ENCODE measurements at regions not wholly inside any gene's neighbourhood (a gene's known extent, or its start where the extent isn't known, plus 50 kb on each side); places are given as distances from the start of the nearest gene placed in this dataset.
"Not testable (repeated sequence)": the region's sequence is repeated elsewhere in the genome, so short reads cannot be mapped to it uniquely, and the experiment has no call there.

GRCh38 chr6:14883921-14884320, 361.9 kb upstream of the JARID2 start:
- DNase-seq (no peak), ATAC-seq (ENCODE audit: low read depth) (no peak)
- Mint-ChIP-seq H3K9me3 (no peaks in the 10 kb centered on the region), H3K27me3 (no peaks in the 10 kb centered on the region), H3K36me3 (no peaks in the 10 kb centered on the region), H3K4me1 (no peaks in the 10 kb centered on the region), H3K4me3 (no peak overlapping the region), H3K27ac (no peak overlapping the region)
- POLR2A ChIA-PET: no interaction called here

DNA sequence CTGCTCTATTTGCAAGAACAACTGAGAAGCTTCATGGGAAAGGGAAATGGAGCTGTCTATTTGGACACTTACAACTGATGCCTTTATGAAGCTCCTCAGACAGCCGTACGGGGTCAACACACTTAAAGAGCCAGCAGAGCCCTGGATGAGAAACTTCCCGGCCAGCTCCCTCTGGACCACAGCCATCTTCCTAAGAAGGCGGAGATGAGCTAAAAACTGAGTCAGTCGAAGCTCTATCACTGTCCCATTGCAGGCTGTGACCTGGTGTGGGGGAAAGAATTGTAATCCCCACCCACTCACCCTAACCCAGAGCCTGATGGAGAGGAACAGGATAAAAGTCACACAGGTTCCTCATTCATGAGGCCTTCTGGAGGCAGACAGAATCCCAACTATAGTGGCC, 360.4 kb upstream of the JARID2 start:
- Mint-ChIP-seq H3K36me3 (no peaks in the 10 kb centered on the region), H3K27ac (no peak overlapping the region), H3K4me3 (no peak overlapping the region), H3K4me1 (no peaks in the 10 kb centered on the region), H3K9me3 (no peaks in the 10 kb centered on the region), H3K27me3 (no peaks in the 10 kb centered on the region)
- POLR2A ChIA-PET: interaction anchor here (0.7 kb wide), 1 partner anchor 156 kb away, joined by 5 read pairs; no protein-coding TSS in a partner anchor
- DNase-seq: no peak
- ATAC-seq (ENCODE audit: low read depth): no peak

DNA sequence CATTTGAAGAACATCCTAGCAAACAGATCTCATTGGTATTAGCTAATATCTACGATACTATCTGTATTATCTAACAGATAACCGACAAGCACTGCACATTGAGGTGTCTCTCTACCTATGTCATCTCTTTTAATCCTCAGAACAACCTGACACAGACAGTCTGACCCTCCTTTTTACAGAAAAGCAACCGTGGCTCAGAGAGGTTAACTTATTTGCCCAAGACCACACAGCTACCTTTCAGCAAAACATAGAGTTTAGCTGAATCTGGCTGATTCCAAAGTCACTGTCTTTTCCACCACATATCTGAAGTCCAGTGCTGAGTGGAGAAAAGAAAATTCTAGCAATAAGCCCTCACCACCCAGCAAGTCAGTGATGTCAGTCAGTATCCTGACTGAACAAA, 358.7 kb upstream of the JARID2 start:
- H3K27ac Mint-ChIP-seq: no peak overlapping the region
- ATAC-seq (ENCODE audit: low read depth) (no peak), DNase-seq (no peak)
- H3K36me3 Mint-ChIP-seq: no peaks in the 10 kb centered on the region
- H3K4me1 Mint-ChIP-seq: no peaks in the 10 kb centered on the region
- no peaks in the 10 kb centered on the region for H3K27me3 Mint-ChIP-seq
- H3K4me3 Mint-ChIP-seq: no peak overlapping the region
- H3K9me3 Mint-ChIP-seq: no peaks in the 10 kb centered on the region
- POLR2A ChIA-PET: no interaction called here

- no peaks in the 10 kb centered on the region for H3K27me3 Mint-ChIP-seq
- H3K36me3 Mint-ChIP-seq: no peaks in the 10 kb centered on the region
- POLR2A ChIA-PET: no interaction called here
- no peaks in the 10 kb centered on the region for H3K9me3 Mint-ChIP-seq
- DNase-seq: no peak
- no peaks in the 10 kb centered on the region for H3K4me1 Mint-ChIP-seq
- no peak overlapping the region for H3K4me3 Mint-ChIP-seq
- ATAC-seq (ENCODE audit: low read depth): no peak
- no peak overlapping the region for H3K27ac Mint-ChIP-seq
Observed at GRCh38 chr6:14887986-14888574, 357.8 kb upstream of the JARID2 start.

DNA sequence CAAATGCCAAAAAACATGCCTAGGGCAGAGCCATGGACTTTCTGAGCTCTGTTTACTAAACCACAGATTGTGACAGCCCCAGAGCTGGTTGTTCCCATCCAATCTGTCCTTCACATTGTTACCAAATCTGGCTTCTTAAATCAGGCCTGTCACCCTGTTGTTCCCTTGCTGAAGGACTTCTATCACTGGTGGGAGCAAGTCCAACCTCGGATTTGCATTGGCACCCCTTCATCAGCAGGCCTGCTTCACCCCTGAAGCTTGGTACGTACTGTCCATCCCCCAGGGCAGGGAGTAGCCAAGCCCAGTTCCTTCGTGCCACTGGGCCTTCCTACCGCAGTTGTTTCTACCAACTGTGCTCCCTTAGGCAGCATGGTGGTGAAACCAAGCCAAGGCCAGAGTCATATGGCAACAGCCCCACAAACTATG, 357.3 kb upstream of the JARID2 start:
- H3K4me3 Mint-ChIP-seq: no peak overlapping the region
- ATAC-seq (ENCODE audit: low read depth): no peak
- H3K27ac Mint-ChIP-seq: no peak overlapping the region
- H3K4me1 Mint-ChIP-seq: no peaks in the 10 kb centered on the region
- no peaks in the 10 kb centered on the region for H3K36me3 Mint-ChIP-seq
- POLR2A ChIA-PET: no interaction called here
- H3K9me3 Mint-ChIP-seq: peaks cover 2% of the 10 kb centered on the region
- no peak for DNase-seq
- no peaks in the 10 kb centered on the region for H3K27me3 Mint-ChIP-seq

DNA sequence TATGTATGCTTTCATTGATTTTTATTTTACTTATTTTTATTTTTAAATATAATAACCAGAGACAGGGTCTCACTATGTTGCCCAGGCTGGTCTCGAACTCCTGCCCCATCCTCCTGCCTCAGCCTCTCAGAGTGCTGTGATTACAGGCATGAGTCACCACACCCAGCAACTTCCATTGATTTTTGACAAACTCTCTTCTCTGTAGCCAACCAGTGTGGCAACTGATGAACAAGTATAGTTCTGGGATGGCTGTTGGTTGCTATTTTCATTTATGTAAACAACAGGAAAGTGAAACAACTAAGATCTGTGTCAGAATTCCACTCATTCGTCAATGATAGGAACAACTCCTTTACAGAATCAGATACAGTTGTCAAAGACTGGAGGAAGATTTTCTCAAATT, 356.7 kb upstream of the JARID2 start:
- no peak overlapping the region for H3K27ac Mint-ChIP-seq
- ATAC-seq (ENCODE audit: low read depth) (no peak), DNase-seq (no peak)
- no peaks in the 10 kb centered on the region for H3K36me3 Mint-ChIP-seq
- no peaks in the 10 kb centered on the region for H3K27me3 Mint-ChIP-seq
- no peak overlapping the region for H3K4me3 Mint-ChIP-seq
- no peaks in the 10 kb centered on the region for H3K4me1 Mint-ChIP-seq
- H3K9me3 Mint-ChIP-seq: peaks cover 2% of the 10 kb centered on the region
- POLR2A ChIA-PET: no interaction called here

DNA sequence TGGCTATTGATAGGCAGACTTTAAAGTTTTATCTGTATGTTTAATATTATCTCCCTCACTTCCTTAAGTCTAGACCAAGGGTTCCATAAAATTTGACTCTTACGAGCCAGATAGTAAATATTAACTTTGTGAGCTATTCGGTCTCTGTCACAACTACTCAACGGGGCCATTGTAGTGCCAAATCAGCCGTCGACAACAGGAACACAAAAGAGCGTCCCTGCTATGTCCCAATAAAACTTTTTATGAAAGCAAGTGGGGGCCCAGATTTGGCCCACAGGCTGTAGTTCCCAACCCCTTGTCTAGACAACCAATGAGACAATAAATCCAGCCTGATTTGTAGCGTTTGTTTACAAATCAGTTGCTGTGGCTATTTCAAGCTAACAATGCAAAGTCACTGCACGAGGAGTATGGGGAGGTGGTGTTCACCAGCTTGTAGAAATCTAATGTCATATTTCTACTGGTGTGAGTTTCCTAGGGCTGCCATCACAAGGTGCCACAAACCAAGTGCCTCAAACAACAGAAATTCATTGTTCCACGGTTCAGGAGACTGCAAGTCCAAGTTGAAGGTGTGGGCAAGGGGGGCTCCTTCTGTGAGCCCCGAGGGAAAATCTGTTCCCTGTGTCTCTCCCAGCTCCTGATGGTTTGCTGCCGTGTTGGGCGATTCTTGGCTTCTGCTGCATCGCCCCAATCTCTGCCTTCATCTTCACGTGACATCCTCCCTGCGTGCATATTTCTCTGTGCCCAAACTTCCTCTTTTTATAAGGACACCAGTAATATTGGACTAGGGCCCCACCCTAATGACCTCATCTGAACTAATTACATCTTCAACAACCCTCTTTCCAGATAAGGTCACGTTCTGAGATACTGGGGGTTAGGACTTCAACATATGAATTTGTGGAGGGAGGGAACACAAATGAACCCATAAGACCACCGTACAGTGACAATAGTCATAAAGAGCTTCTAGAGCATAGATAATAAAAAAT, 356.0 kb upstream of the JARID2 start:
- peaks cover 2% of the 10 kb centered on the region for H3K9me3 Mint-ChIP-seq
- H3K4me1 Mint-ChIP-seq: no peaks in the 10 kb centered on the region
- H3K27ac Mint-ChIP-seq: no peak overlapping the region
- ATAC-seq (ENCODE audit: low read depth): no peak
- DNase-seq: no peak
- POLR2A ChIA-PET: no interaction called here
- no peak overlapping the region for H3K4me3 Mint-ChIP-seq
- H3K27me3 Mint-ChIP-seq: no peaks in the 10 kb centered on the region
- no peaks in the 10 kb centered on the region for H3K36me3 Mint-ChIP-seq

GRCh38 chr6:14891820-14892375, 354.0 kb upstream of the JARID2 start:
- H3K27me3 Mint-ChIP-seq; H3K9me3 Mint-ChIP-seq; H3K27ac Mint-ChIP-seq; DNase-seq; H3K4me1 Mint-ChIP-seq; H3K4me3 Mint-ChIP-seq; H3K36me3 Mint-ChIP-seq; ATAC-seq (ENCODE audit: low read depth); POLR2A ChIA-PET: not testable (repeated sequence)

DNA sequence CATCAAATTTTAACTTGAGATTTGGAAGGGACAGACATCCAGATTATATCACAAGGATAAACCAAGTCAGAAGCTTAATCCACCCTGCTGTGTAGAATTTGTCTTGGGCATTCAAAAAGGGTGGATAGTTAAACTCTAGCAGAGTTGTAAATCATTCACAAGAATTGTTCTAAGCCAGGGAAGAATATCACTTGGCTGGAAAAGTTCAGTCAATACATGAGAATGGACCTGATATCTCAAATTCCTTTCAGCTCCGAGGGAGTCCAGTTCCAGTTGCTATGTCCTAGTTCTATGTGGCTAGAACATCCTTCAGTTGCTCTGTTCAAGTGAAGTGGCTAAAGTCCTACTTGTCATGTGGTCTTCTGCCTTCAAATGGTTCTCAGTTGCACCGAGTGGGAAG, 351.8 kb upstream of the JARID2 start:
- POLR2A ChIA-PET: no interaction called here
- H3K27me3 Mint-ChIP-seq: no peaks in the 10 kb centered on the region
- ATAC-seq (ENCODE audit: low read depth): no peak
- peaks cover 6% of the 10 kb centered on the region for H3K4me1 Mint-ChIP-seq
- H3K27ac Mint-ChIP-seq: no peak overlapping the region
- no peak overlapping the region for H3K4me3 Mint-ChIP-seq
- no peak for DNase-seq
- no peaks in the 10 kb centered on the region for H3K36me3 Mint-ChIP-seq
- peaks cover 4% of the 10 kb centered on the region for H3K9me3 Mint-ChIP-seq

GRCh38 chr6:14896475-14896874, 349.4 kb upstream of the JARID2 start:
- DNase-seq (no peak), ATAC-seq (ENCODE audit: low read depth) (no peak)
- Mint-ChIP-seq H3K9me3 (peaks cover 6% of the 10 kb centered on the region), H3K4me3 (no peak overlapping the region), H3K4me1 (peaks cover 6% of the 10 kb centered on the region), H3K36me3 (no peaks in the 10 kb centered on the region), H3K27me3 (no peaks in the 10 kb centered on the region), H3K27ac (no peak overlapping the region)
- POLR2A ChIA-PET: no interaction called here

- no peak overlapping the region for H3K27ac Mint-ChIP-seq
- H3K4me1 Mint-ChIP-seq: peaks cover 6% of the 10 kb centered on the region
- ATAC-seq (ENCODE audit: low read depth): no peak
- H3K9me3 Mint-ChIP-seq: peaks cover 6% of the 10 kb centered on the region
- POLR2A ChIA-PET: no interaction called here
- no peak for DNase-seq
- no peaks in the 10 kb centered on the region for H3K36me3 Mint-ChIP-seq
- H3K4me3 Mint-ChIP-seq: no peak overlapping the region
- no peaks in the 10 kb centered on the region for H3K27me3 Mint-ChIP-seq
Observed at GRCh38 chr6:14897831-14898230, 348.0 kb upstream of the JARID2 start.

- not testable (repeated sequence) for H3K9me3 Mint-ChIP-seq; ATAC-seq (ENCODE audit: low read depth)
Observed at GRCh38 chr6:14899441-14899840, 346.4 kb upstream of the JARID2 start.

DNA sequence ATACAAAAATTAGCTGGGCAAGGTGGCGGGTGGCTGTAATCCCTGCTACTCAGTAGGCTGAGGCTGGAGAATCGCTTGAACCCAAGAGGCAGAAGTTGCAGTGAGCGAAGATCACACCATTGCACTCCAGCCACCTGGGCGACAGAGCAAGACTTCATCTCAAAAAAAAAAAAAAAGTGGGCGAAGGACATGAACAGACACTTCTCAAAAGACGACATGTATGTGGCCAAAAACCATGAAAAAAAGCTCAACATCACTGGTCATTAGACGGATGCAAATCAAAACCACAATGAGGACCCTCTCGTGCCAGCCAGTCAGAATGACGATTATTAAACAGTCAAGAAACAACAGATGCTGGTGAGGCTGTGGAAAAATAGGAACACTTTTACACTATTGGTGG, 344.9 kb upstream of the JARID2 start:
- POLR2A ChIA-PET: no interaction called here

More at GRCh38 chr6:14899441-14899840, 346.4 kb upstream of the JARID2 start:
- H3K4me3 Mint-ChIP-seq, H3K27ac Mint-ChIP-seq, H3K36me3 Mint-ChIP-seq, POLR2A ChIA-PET, H3K27me3 Mint-ChIP-seq, DNase-seq: not testable (repeated sequence)
- H3K4me1 Mint-ChIP-seq: peaks cover 13% of the 10 kb centered on the region

More for the DNA sequence above, 344.9 kb upstream of the JARID2 start:
- Mint-ChIP-seq H3K27me3 (peaks cover 2% of the 10 kb centered on the region), H3K4me3 (no peak overlapping the region), H3K4me1 (peaks cover 13% of the 10 kb centered on the region), H3K27ac (no peak overlapping the region), H3K36me3 (peaks cover 2% of the 10 kb centered on the region), H3K9me3 (peaks cover 3% of the 10 kb centered on the region)
- no peak for DNase-seq
- ATAC-seq (ENCODE audit: low read depth): no peak

Measured in activated naive CD8-positive, alpha-beta T cell treated with anti-CD3 and anti-CD28 coated beads, Interleukin-2, amount 10 ng/mL, durations not matched to agents 7 days and 5 days (primary cell).